CD4-positive, alpha-beta T cell treated with Interleukin-2 at 100 ng/mL for 4 hours (primary cell): ENCODE measurements at regions not wholly inside any gene's neighbourhood (a gene's known extent, or its start where the extent isn't known, plus 50 kb on each side); places are given as distances from the start of the nearest gene placed in this dataset.

Source experiments
- DNase-seq: peaks from one replicate; pipeline ENCODE4 v3.0.0-alpha.2; 2020; ENCODE audit warnings: low spot score

GRCh38 chr12:46910830-46911229, 85.0 kb upstream of the SLC38A4 start:
- no peak for DNase-seq

GRCh38 chr12:46914336-46914735, 88.5 kb upstream of the SLC38A4 start:
- no peak for DNase-seq

- no peak for DNase-seq
These were observed 89.3 kb upstream of the SLC38A4 start for GRCh38 chr12:46915082-46915481.

GRCh38 chr12:46915836-46916235, 90.0 kb upstream of the SLC38A4 start:
- no peak for DNase-seq

GRCh38 chr12:46916796-46917419, 91.1 kb upstream of the SLC38A4 start:
- DNase-seq: no peak

GRCh38 chr12:46917821-46918220, 92.0 kb upstream of the SLC38A4 start:
- DNase-seq: no peak

- no peak for DNase-seq
These were observed 92.8 kb upstream of the SLC38A4 start for GRCh38 chr12:46918631-46919030.

GRCh38 chr12:46919666-46920400, 94.0 kb upstream of the SLC38A4 start:
- DNase-seq: no peak

- no peak for DNase-seq
These were observed 94.7 kb upstream of the SLC38A4 start for GRCh38 chr12:46920499-46920898.

GRCh38 chr12:46921048-46921763, 95.4 kb upstream of the SLC38A4 start:
- DNase-seq: no peak

- no peak for DNase-seq
These were observed 96.0 kb upstream of the SLC38A4 start for GRCh38 chr12:46921764-46922133.

GRCh38 chr12:46926526-46926925, 100.7 kb upstream of the SLC38A4 start:
- DNase-seq: no peak

GRCh38 chr12:46930101-46930500, 104.3 kb upstream of the SLC38A4 start:
- DNase-seq: no peak

- DNase-seq: peak; percentile 3
These were observed 108.2 kb upstream of the SLC38A4 start for GRCh38 chr12:46933947-46934346.

- DNase-seq: no peak
These were observed 108.7 kb upstream of the SLC38A4 start for GRCh38 chr12:46934374-46935111.

- no peak for DNase-seq
These were observed 109.6 kb upstream of the SLC38A4 start for GRCh38 chr12:46935271-46935847.

- DNase-seq: no peak
These were observed 110.2 kb upstream of the SLC38A4 start for GRCh38 chr12:46936042-46936441.

GRCh38 chr12:46938071-46938678, 112.4 kb upstream of the SLC38A4 start:
- no peak for DNase-seq

- DNase-seq: no peak
These were observed 116.2 kb upstream of the SLC38A4 start for GRCh38 chr12:46941981-46942380.

- DNase-seq: no peak
These were observed 116.8 kb upstream of the SLC38A4 start for GRCh38 chr12:46942579-46942978.

- DNase-seq: no peak
These were observed 118.3 kb upstream of the SLC38A4 start for GRCh38 chr12:46944088-46944487.

GRCh38 chr12:46944771-46945170, 119.0 kb upstream of the SLC38A4 start:
- DNase-seq: no peak
